ENCODE measurements at regions not wholly inside any gene's neighbourhood (a gene's known extent, or its start where the extent isn't known, plus 50 kb on each side); places are given as distances from the start of the nearest gene placed in this dataset.

- no peak for DNase-seq (ENCODE audit: low spot score)
- ChIA-PET POLR2A (ENCODE audit: low non-redundant PET) (no interaction called here), CTCF (interaction anchor here (0.5 kb wide), 1 partner anchor 9 kb away, joined by 3 read pairs; no protein-coding TSS in a partner anchor)
- no peak overlapping the region for H3K27ac ChIP-seq
- TF ChIP-seq CTCF (conservative IDR thresholded peaks at IDR 0.05; ENCODE audit: low read depth): no peak
These were observed 132.6 kb upstream of the CCL2 start for GRCh38 chr17:34122515-34122914.

GRCh38 chr17:34125010-34125409 lies 130.1 kb upstream of the CCL2 start:
- CTCF ChIA-PET: no interaction called here
- POLR2A ChIA-PET (ENCODE audit: low non-redundant PET): no interaction called here
- no peak for DNase-seq (ENCODE audit: low spot score)
- H3K27ac ChIP-seq: no peak overlapping the region
- TF ChIP-seq CTCF (conservative IDR thresholded peaks at IDR 0.05; ENCODE audit: low read depth): no peak

DNA sequence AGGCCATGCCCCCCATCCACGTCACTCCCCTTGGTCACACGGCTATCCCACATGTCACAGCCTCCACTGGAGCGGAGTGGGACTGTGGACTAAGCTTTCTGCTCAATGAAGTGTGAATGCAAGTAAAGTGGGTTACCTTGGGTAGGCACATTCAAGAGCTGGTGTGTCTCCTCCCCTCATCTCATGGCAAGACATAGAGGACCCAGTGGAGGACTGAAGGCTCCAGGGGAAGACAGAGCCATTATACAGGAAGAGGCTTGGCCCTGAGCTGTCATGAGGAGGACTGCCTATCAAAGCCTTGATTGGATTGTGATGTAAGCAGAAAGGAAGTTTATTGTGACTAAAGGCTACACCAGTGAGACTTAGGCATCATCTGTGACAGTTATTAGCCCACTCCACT lies 129.2 kb upstream of the CCL2 start:
- POLR2A ChIA-PET (ENCODE audit: low non-redundant PET): no interaction called here
- CTCF ChIA-PET: interaction anchor here (0.6 kb wide), 1 partner anchor 994 kb away, joined by 3 read pairs; no protein-coding TSS in a partner anchor
- H3K27ac ChIP-seq: no peak overlapping the region
- no peak for DNase-seq (ENCODE audit: low spot score)
- TF ChIP-seq CTCF (conservative IDR thresholded peaks at IDR 0.05; ENCODE audit: low read depth): no peak

- CTCF ChIA-PET: interaction anchor here (0.6 kb wide), 1 partner anchor 994 kb away, joined by 3 read pairs; no protein-coding TSS in a partner anchor
- DNase-seq (ENCODE audit: low spot score): no peak
- no peak for TF ChIP-seq CTCF (conservative IDR thresholded peaks at IDR 0.05; ENCODE audit: low read depth)
- POLR2A ChIA-PET (ENCODE audit: low non-redundant PET): no interaction called here
- no peak overlapping the region for H3K27ac ChIP-seq
These were observed 128.6 kb upstream of the CCL2 start for GRCh38 chr17:34126496-34126895.

- ChIA-PET POLR2A (ENCODE audit: low non-redundant PET) (no interaction called here), CTCF (no interaction called here)
- DNase-seq (ENCODE audit: low spot score): no peak
- H3K27ac ChIP-seq: no peak overlapping the region
- no peak for TF ChIP-seq CTCF (conservative IDR thresholded peaks at IDR 0.05; ENCODE audit: low read depth)
These were observed 128.1 kb upstream of the CCL2 start for GRCh38 chr17:34126965-34127364.

- DNase-seq (ENCODE audit: low spot score): no peak
- POLR2A ChIA-PET (ENCODE audit: low non-redundant PET): no interaction called here
- no peak overlapping the region for H3K27ac ChIP-seq
- TF ChIP-seq CTCF (conservative IDR thresholded peaks at IDR 0.05; ENCODE audit: low read depth): no peak
- CTCF ChIA-PET: interaction anchor here (0.6 kb wide), 2 partner anchors 255 to 385 kb away, joined by 3 read pairs; no protein-coding TSS in a partner anchor
These were observed 124.5 kb upstream of the CCL2 start for GRCh38 chr17:34130544-34130943.

DNA sequence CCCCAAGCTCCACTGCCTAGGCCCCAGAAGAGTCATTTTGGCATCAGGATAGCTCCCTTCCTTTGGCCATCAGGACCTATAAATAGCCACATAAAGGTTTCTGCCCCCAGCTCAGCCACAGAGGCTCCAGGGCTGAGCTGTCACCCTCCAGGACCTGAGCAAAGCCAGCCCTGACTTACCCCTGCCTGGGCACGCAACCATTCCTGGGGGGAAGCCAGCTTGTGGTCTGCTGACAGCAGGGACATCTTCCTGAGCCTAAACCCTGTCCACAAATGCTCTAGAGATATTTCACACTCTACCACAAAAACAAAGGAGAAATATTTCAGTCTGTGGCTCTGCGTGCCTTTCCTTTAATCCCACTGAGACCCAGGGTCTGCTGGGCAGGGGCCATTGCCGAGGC lies 123.7 kb upstream of the CCL2 start:
- H3K27ac ChIP-seq: no peak overlapping the region
- DNase-seq (ENCODE audit: low spot score): no peak
- TF ChIP-seq CTCF (conservative IDR thresholded peaks at IDR 0.05; ENCODE audit: low read depth): no peak
- POLR2A ChIA-PET (ENCODE audit: low non-redundant PET): no interaction called here
- CTCF ChIA-PET: no interaction called here
